ENCODE measurements at regions not wholly inside any gene's neighbourhood (a gene's known extent, or its start where the extent isn't known, plus 50 kb on each side); places are given as distances from the start of the nearest gene placed in this dataset.
A peak's percentile ranks its signal among the peaks of the same experiment; 100 is the strongest.

GRCh38 chr20:50279988-50280850, 89.6 kb downstream of the CEBPB start:
- Histone ChIP-seq H3K9me3 (ENCODE audit: control insufficient read depth in 2 of 3, insufficient read depth in 1 of 3, low read length in 3 of 3) (no peaks in the 10 kb centered on the region), H3K27me3 (ENCODE audit: control insufficient read depth, insufficient read depth, low read length) (no peaks in the 10 kb centered on the region), H3K4me1 (ENCODE audit: control insufficient read depth in 2 of 3, insufficient read depth in 2 of 3, low read depth in 1 of 3, low read length in 3 of 3) (peaks cover 0 to 12% (median 0%) of the 10 kb centered on the region in 3 donors), H3K27ac (ENCODE audit: low read depth in 2 of 2, low read length in 2 of 2) (no peak overlapping the region), H3K36me3 (ENCODE audit: control insufficient read depth in 2 of 3, insufficient read depth in 3 of 3, low read length in 3 of 3) (no peaks in the 10 kb centered on the region), H3K4me3 (ENCODE audit: low read length in 3 of 3) (no peak overlapping the region), H3K9ac (ENCODE audit: low read length in 3 of 3) (no peak overlapping the region)
- peak in 1 of 5 donors; percentile 39 for DNase-seq
- TF ChIP-seq CTCF (IDR thresholded peaks at IDR 0.05; ENCODE audit: borderline replicate concordance, extremely low read depth, insufficient read depth): no peak
- FAIRE-seq: no peak
- intact Hi-C loops (cut with DNase I): loop anchor here (10.0 kb wide), 1 partner anchor 55 kb away; no protein-coding TSS in a partner anchor

- intact Hi-C loops (cut with DNase I): no loop called here
- H3K4me1 ChIP-seq (ENCODE audit: control insufficient read depth in 2 of 3, insufficient read depth in 2 of 3, low read depth in 1 of 3, low read length in 3 of 3): peaks cover 0 to 12% (median 0%) of the 10 kb centered on the region in 3 donors
- FAIRE-seq: no peak
- no peak overlapping the region for H3K27ac ChIP-seq (ENCODE audit: low read depth in 2 of 2, low read length in 2 of 2)
- no peaks in the 10 kb centered on the region for H3K36me3 ChIP-seq (ENCODE audit: control insufficient read depth in 2 of 3, insufficient read depth in 3 of 3, low read length in 3 of 3)
- H3K4me3 ChIP-seq (ENCODE audit: low read length in 3 of 3): no peak overlapping the region
- no peak for TF ChIP-seq CTCF (IDR thresholded peaks at IDR 0.05; ENCODE audit: borderline replicate concordance, extremely low read depth, insufficient read depth)
- DNase-seq: peak in 1 of 5 donors; percentile 37
- no peak overlapping the region for H3K9ac ChIP-seq (ENCODE audit: low read length in 3 of 3)
- no peaks in the 10 kb centered on the region for H3K27me3 ChIP-seq (ENCODE audit: control insufficient read depth, insufficient read depth, low read length)
- no peaks in the 10 kb centered on the region for H3K9me3 ChIP-seq (ENCODE audit: control insufficient read depth in 2 of 3, insufficient read depth in 1 of 3, low read length in 3 of 3)
Measured at GRCh38 chr20:50280851-50281655, 90.4 kb downstream of the CEBPB start.

- Histone ChIP-seq H3K27me3 (ENCODE audit: control insufficient read depth, insufficient read depth, low read length) (no peaks in the 10 kb centered on the region), H3K9me3 (ENCODE audit: control insufficient read depth in 2 of 3, insufficient read depth in 1 of 3, low read length in 3 of 3) (no peaks in the 10 kb centered on the region), H3K4me3 (ENCODE audit: low read length in 3 of 3) (no peak overlapping the region), H3K27ac (ENCODE audit: low read depth in 2 of 2, low read length in 2 of 2) (no peak overlapping the region), H3K36me3 (ENCODE audit: control insufficient read depth in 2 of 3, insufficient read depth in 3 of 3, low read length in 3 of 3) (no peaks in the 10 kb centered on the region), H3K4me1 (ENCODE audit: control insufficient read depth in 2 of 3, insufficient read depth in 2 of 3, low read depth in 1 of 3, low read length in 3 of 3) (peaks cover 0 to 14% (median 0%) of the 10 kb centered on the region in 3 donors), H3K9ac (ENCODE audit: low read length in 3 of 3) (no peak overlapping the region)
- intact Hi-C loops (cut with DNase I): no loop called here
- DNase-seq: peak in 1 of 5 donors; percentile 70
- TF ChIP-seq CTCF (IDR thresholded peaks at IDR 0.05; ENCODE audit: borderline replicate concordance, extremely low read depth, insufficient read depth): no peak
- FAIRE-seq: no peak
Measured at GRCh38 chr20:50281831-50282591, 91.4 kb downstream of the CEBPB start.

Data from kidney (tissue), 13 donors.